SK-N-SH treated with all-trans-retinoic acid at 6 μM for 48 hours (cell line): ENCODE measurements at regions not wholly inside any gene's neighbourhood (a gene's known extent, or its start where the extent isn't known, plus 50 kb on each side); places are given as distances from the start of the nearest gene placed in this dataset.

Experiments used
- ARNTL ChIP-seq: fragments of 450-650 bp; formaldehyde crosslinking; IDR thresholded peaks from 2 replicates; pipeline ENCODE4 v1.5.0; 2020; ENCODE audit warnings: low read depth, mild to moderate bottlenecking, moderate library complexity, borderline replicate concordance
- CSRNP3 ChIP-seq: fragments of 250-450 bp; sonication (Bioruptor Pico); IDR thresholded peaks from 2 replicates; pipeline ENCODE4 v1.5.1; 2021; ENCODE audit warnings: mild to moderate bottlenecking, moderate library complexity
- ESRRG ChIP-seq: fragments of 250-450 bp; sonication (Bioruptor Pico); IDR thresholded peaks from 2 replicates; pipeline ENCODE4 v1.6.1; 2021; ENCODE audit warnings: mild to moderate bottlenecking
- ZFP3 ChIP-seq: fragments of 250-450 bp; sonication (Bioruptor Pico); IDR thresholded peaks from 2 replicates; pipeline ENCODE4 v1.5.0; 2020; ENCODE audit warnings: mild to moderate bottlenecking, moderate library complexity
- TF ChIP-seq, protein P1 (sequence below): fragments of 250-450 bp; sonication (Bioruptor Pico); IDR thresholded peaks from 2 replicates; pipeline ENCODE4 v1.5.1; 2020; ENCODE audit warnings: low read depth, mild to moderate bottlenecking, moderate library complexity

GRCh38 chr4:171118091-171118490 is 695.1 kb upstream of the GALNTL6 start:
- TF ChIP-seq ARNTL (CRISPR knock-in tag) (no peak), ESRRG (CRISPR knock-in tag) (no peak), ZFP3 (CRISPR knock-in tag) (no peak), CSRNP3 (no peak)
- TF ChIP-seq, protein P1, sequence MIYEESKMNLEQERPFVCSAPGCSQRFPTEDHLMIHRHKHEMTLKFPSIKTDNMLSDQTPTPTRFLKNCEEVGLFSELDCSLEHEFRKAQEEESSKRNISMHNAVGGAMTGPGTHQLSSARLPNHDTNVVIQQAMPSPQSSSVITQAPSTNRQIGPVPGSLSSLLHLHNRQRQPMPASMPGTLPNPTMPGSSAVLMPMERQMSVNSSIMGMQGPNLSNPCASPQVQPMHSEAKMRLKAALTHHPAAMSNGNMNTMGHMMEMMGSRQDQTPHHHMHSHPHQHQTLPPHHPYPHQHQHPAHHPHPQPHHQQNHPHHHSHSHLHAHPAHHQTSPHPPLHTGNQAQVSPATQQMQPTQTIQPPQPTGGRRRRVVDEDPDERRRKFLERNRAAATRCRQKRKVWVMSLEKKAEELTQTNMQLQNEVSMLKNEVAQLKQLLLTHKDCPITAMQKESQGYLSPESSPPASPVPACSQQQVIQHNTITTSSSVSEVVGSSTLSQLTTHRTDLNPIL (CRISPR knock-in tag) = no peak
